Omental fat pad (tissue), 3 donors: ENCODE measurements at regions not wholly inside any gene's neighbourhood (a gene's known extent, or its start where the extent isn't known, plus 50 kb on each side); places are given as distances from the start of the nearest gene placed in this dataset.

Source experiments
- ATAC-seq: fragments of 150-250 bp; one replicate; pipeline ENCODE4 v1.9.1; 2016; ENCODE audit warnings: mild to moderate bottlenecking, moderate library complexity; ENCODE audit not compliant: low FRiP score
- DNase-seq: peaks from one replicate; pipeline ENCODE4 v3.0.0-alpha.2; 2019; ENCODE audit warnings: low spot score
- CTCF ChIP-seq, 3 donors: fragments of 450-650 bp; IDR thresholded peaks; one replicate each; pipeline ENCODE4 v1.5.1; 2016 to 2017; ENCODE audit warnings: antibody characterized with exemption in 3 of 3, mild to moderate bottlenecking in 3 of 3, moderate library complexity in 2 of 3

GRCh38 chr19:28939236-28939635 lies 273.7 kb downstream of the UQCRFS1 start:
- DNase-seq (no peak), ATAC-seq (no peak)
- no peak for TF ChIP-seq CTCF (IDR thresholded peaks at IDR 0.05)

- TF ChIP-seq CTCF (IDR thresholded peaks at IDR 0.05) = no peak
- DNase-seq (no peak), ATAC-seq (no peak)
Observed at GRCh38 chr19:28936001-28936400, 276.9 kb downstream of the UQCRFS1 start.

- TF ChIP-seq CTCF (IDR thresholded peaks at IDR 0.05) = no peak
- DNase-seq (no peak), ATAC-seq (no peak)
Observed at GRCh38 chr19:28934631-28935030, 278.3 kb downstream of the UQCRFS1 start.

- no peak for ATAC-seq
- no peak for DNase-seq
- no peak for TF ChIP-seq CTCF (IDR thresholded peaks at IDR 0.05)
Observed at GRCh38 chr19:28933039-28933438, 279.9 kb downstream of the UQCRFS1 start.

- no peak for ATAC-seq
- no peak for DNase-seq
- TF ChIP-seq CTCF (IDR thresholded peaks at IDR 0.05) = no peak
Observed at GRCh38 chr19:28932446-28932845, 280.5 kb downstream of the UQCRFS1 start.

- DNase-seq (no peak), ATAC-seq (no peak)
- no peak for TF ChIP-seq CTCF (IDR thresholded peaks at IDR 0.05)
Observed at GRCh38 chr19:28929006-28929405, 283.9 kb downstream of the UQCRFS1 start.

- DNase-seq (no peak), ATAC-seq (no peak)
- TF ChIP-seq CTCF (IDR thresholded peaks at IDR 0.05) = no peak
Observed at GRCh38 chr19:28927456-28927855, 285.5 kb downstream of the UQCRFS1 start.
